Mammary epithelial cell (primary cell): ENCODE measurements at regions not wholly inside any gene's neighbourhood (a gene's known extent, or its start where the extent isn't known, plus 50 kb on each side); places are given as distances from the start of the nearest gene placed in this dataset.

Experiments
- EZH2 ChIP-seq: IDR thresholded peaks from 2 replicates; pipeline ENCODE4 v1.6.1; 2012; ENCODE audit warnings: low read length, inconsistent platforms, borderline replicate concordance
- TF ChIP-seq, protein P1 (sequence below), 2 donors: IDR thresholded peaks in 1 of 2; conservative IDR thresholded peaks in 1 of 2; 2 replicates each; pipeline ENCODE4 v1.5.1; 2011 to 2012; ENCODE audit warnings: inconsistent platforms in 2 of 2, low read length in 2 of 2, mild to moderate bottlenecking in 2 of 2, control low read depth in 1 of 2, low read depth in 1 of 2; ENCODE audit not compliant: insufficient read depth in 1 of 2; ENCODE audit errors: extremely low read depth in 1 of 2

DNA sequence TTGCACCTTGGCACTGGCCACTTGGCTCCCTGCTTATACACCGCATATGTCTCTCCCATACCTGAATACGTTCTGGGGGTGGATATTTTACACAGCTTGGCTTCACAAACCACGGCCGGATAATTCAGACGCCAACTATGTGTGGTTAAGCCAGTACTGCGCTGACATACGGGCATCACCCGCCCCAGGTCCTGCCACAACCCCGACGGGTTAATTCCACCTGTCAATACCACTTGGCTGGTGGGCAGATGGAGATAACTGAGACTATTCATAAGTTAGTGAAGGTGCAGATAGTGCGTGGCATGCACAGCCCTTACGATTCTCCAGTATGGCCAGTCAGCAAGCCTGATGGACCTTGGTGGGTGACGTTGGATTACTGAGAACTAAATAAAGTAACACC, 696.3 kb upstream of the AGA start:
- TF ChIP-seq, protein P1, sequence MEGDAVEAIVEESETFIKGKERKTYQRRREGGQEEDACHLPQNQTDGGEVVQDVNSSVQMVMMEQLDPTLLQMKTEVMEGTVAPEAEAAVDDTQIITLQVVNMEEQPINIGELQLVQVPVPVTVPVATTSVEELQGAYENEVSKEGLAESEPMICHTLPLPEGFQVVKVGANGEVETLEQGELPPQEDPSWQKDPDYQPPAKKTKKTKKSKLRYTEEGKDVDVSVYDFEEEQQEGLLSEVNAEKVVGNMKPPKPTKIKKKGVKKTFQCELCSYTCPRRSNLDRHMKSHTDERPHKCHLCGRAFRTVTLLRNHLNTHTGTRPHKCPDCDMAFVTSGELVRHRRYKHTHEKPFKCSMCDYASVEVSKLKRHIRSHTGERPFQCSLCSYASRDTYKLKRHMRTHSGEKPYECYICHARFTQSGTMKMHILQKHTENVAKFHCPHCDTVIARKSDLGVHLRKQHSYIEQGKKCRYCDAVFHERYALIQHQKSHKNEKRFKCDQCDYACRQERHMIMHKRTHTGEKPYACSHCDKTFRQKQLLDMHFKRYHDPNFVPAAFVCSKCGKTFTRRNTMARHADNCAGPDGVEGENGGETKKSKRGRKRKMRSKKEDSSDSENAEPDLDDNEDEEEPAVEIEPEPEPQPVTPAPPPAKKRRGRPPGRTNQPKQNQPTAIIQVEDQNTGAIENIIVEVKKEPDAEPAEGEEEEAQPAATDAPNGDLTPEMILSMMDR (conservative IDR thresholded peaks at IDR 0.05 in 1 of 2, IDR thresholded peaks at IDR 0.05 in 1 of 2; ENCODE audit: extremely low read depth in 1 of 2, insufficient read depth in 1 of 2, low read depth in 1 of 2, low read length in 2 of 2), result no peak
- no peak for TF ChIP-seq EZH2
